SK-N-SH (cell line): ENCODE measurements at regions not wholly inside any gene's neighbourhood (a gene's known extent, or its start where the extent isn't known, plus 50 kb on each side); places are given as distances from the start of the nearest gene placed in this dataset.

Experiments
- CTCF ChIA-PET: fragments of 300-600, 350-600 bp; formaldehyde crosslinking; extraction: SDS; loops from one replicate; lab custom pipeline; 2021; lab: Yijun Ruan, JAX
- POLR2A ChIA-PET: fragments of 350-600 bp; sonication (Branson Sonifier 250); formaldehyde crosslinking; extraction: SDS; loops from one replicate; lab custom pipeline; 2020; ENCODE audit warnings: antibody characterized with exemption, inconsistent platforms; lab: Yijun Ruan, JAX
- DNase-seq: peaks from one replicate; pipeline ENCODE4 v3.0.0; 2012
- H2AFZ ChIP-seq: fragments of 200-600 bp; sonication (generic); 2 replicates; pipeline ENCODE4 v1.8.1; 2016; ENCODE audit warnings: antibody characterized with exemption, mild to moderate bottlenecking, low read depth
- H3F3A ChIP-seq: fragments of 200-600 bp; sonication (generic); replicated peaks from 2 replicates; pipeline ENCODE3; 2016; ENCODE audit warnings: antibody characterized with exemption, mild to moderate bottlenecking; ENCODE audit not compliant: insufficient read depth
- H3K27ac ChIP-seq, 2 experiments: fragments of 200-500 bp in 1 of 2; fragments of 200-600 bp in 1 of 2; sonication (Bioruptor generic) in 1 of 2; sonication (generic), shearing (Covaris generic) in 1 of 2; 2 replicates each; pipeline versions ENCODE4 v1.5.1 to v1.6.1; 2014 to 2016; ENCODE audit warnings: low read depth in 2 of 2, inconsistent platforms in 1 of 2, low read length in 1 of 2, mild to moderate bottlenecking in 1 of 2, mixed read lengths in 1 of 2
- H3K27me3 ChIP-seq: fragments of 200-600 bp; sonication (generic), shearing (Covaris generic); 2 replicates; pipeline ENCODE4 v1.6.1; 2016; ENCODE audit warnings: mixed run types; ENCODE audit not compliant: insufficient read depth
- H3K36me3 ChIP-seq, 2 experiments: fragments of 200-500 bp in 1 of 2; fragments of 200-600 bp in 1 of 2; sonication (Bioruptor generic) in 1 of 2; sonication (generic) in 1 of 2; replicated peaks in 1 of 2; 2 replicates each; pipeline versions ENCODE3 to v1.5.1; 2014 to 2016; ENCODE audit warnings: low read length in 1 of 2, mild to moderate bottlenecking in 1 of 2; ENCODE audit not compliant: insufficient read depth in 2 of 2, control insufficient read depth in 1 of 2
- H3K4me1 ChIP-seq, 2 experiments: fragments of 200-500 bp in 1 of 2; fragments of 200-600 bp in 1 of 2; sonication (Bioruptor generic) in 1 of 2; sonication (generic), shearing (Covaris generic) in 1 of 2; 2 replicates each; pipeline versions ENCODE4 v1.5.1 to v1.6.1; 2014 to 2016; ENCODE audit warnings: low read depth in 1 of 2, low read length in 1 of 2, mixed run types in 1 of 2; ENCODE audit not compliant: insufficient read depth in 2 of 2, control insufficient read depth in 1 of 2
- H3K4me2 ChIP-seq: fragments of 200-600 bp; sonication (generic), shearing (Covaris generic); 2 replicates; pipeline ENCODE4 v1.6.1; 2017; ENCODE audit warnings: mixed run types
- H3K4me3 ChIP-seq, 2 experiments: fragments of 200-500 bp in 1 of 2; fragments of 200-600 bp in 1 of 2; sonication (Bioruptor generic) in 1 of 2; sonication (generic), shearing (Covaris generic) in 1 of 2; 2 replicates each; pipeline versions ENCODE4 v1.5.1 to v1.8.1; 2014 to 2016; ENCODE audit warnings: low read depth in 2 of 2, inconsistent platforms in 1 of 2, low read length in 1 of 2, mild to moderate bottlenecking in 1 of 2, mixed read lengths in 1 of 2, moderate library complexity in 1 of 2
- H3K79me2 ChIP-seq: fragments of 200-600 bp; sonication (generic); 2 replicates; pipeline ENCODE4 v1.8.1; 2017; ENCODE audit warnings: mild to moderate bottlenecking; ENCODE audit not compliant: insufficient read depth
- H3K9ac ChIP-seq: fragments of 200-600 bp; sonication (generic); 2 replicates; pipeline ENCODE4 v1.6.1; 2017; ENCODE audit warnings: mixed run types
- H3K9me2 ChIP-seq: fragments of 200-600 bp; sonication (generic); 2 replicates; pipeline ENCODE4 v1.6.1; 2017; ENCODE audit warnings: mixed run types
- H3K9me3 ChIP-seq: fragments of 200-600 bp; sonication (generic); 2 replicates; pipeline ENCODE4 v1.6.1; 2017; ENCODE audit warnings: mixed run types, mild to moderate bottlenecking, moderate library complexity
- H4K20me1 ChIP-seq: fragments of 200-600 bp; sonication (generic); 2 replicates; pipeline ENCODE4 v1.6.1; 2017; ENCODE audit warnings: mild to moderate bottlenecking, mixed run types; ENCODE audit not compliant: insufficient read depth
- ELF1 ChIP-seq: IDR thresholded peaks from 2 replicates; pipeline ENCODE4 v1.4.0; 2012
- EP300 ChIP-seq, 2 experiments: IDR thresholded peaks; 2 replicates each; pipeline versions ENCODE4 v1.4.0 to v1.6.1; 2012; ENCODE audit warnings: borderline replicate concordance in 1 of 2, low read depth in 1 of 2, low read length in 1 of 2
- FOXJ3 ChIP-seq: sonication (generic); formaldehyde crosslinking; IDR thresholded peaks from 2 replicates; pipeline ENCODE4 v1.5.1; 2020; ENCODE audit warnings: mild to moderate bottlenecking, missing genetic modification reagents
- JUND ChIP-seq: IDR thresholded peaks from 2 replicates; pipeline ENCODE4 v1.4.0; 2012
- RAD21 ChIP-seq: IDR thresholded peaks from 2 replicates; pipeline ENCODE4 v1.6.1; 2012; ENCODE audit warnings: mild to moderate bottlenecking, low read length
- RCOR1 ChIP-seq: fragments of 150-350 bp; IDR thresholded peaks from 2 replicates; pipeline ENCODE4 v1.6.1; 2017; ENCODE audit warnings: antibody characterized with exemption, low read length
- REST ChIP-seq: IDR thresholded peaks from 2 replicates; pipeline ENCODE4 v1.6.1; 2012; ENCODE audit warnings: mild to moderate bottlenecking, low read depth, low read length, moderate library complexity
- USF2 ChIP-seq: fragments of 150-350 bp; IDR thresholded peaks from 2 replicates; pipeline ENCODE4 v1.6.1; 2017; ENCODE audit warnings: antibody characterized with exemption, low read length, low read depth, borderline replicate concordance
- YY1 ChIP-seq: IDR thresholded peaks from 2 replicates; pipeline ENCODE4 v1.4.0; 2012; ENCODE audit warnings: low read depth, mild to moderate bottlenecking
- ZBTB33 ChIP-seq: IDR thresholded peaks from 2 replicates; pipeline ENCODE4 v1.4.0; 2012; ENCODE audit warnings: low read depth, borderline replicate concordance
- WGBS: methylation state at CpG from one replicate; pipeline ENCODE4 v1.1.6; 2017; ENCODE audit warnings: low lambda C conversion rate; 5-methylcytosine and 5-hydroxymethylcytosine counted together
- TF ChIP-seq, protein P1 (sequence below): IDR thresholded peaks from 2 replicates; pipeline ENCODE4 v1.4.0; 2012; ENCODE audit warnings: low read depth

GRCh38 chr12:16984484-16984883 lies 378.5 kb upstream of the LMO3 start:
- no peaks in the 10 kb centered on the region for H4K20me1 ChIP-seq
- no peak for DNase-seq
- no peak overlapping the region for H3K4me2 ChIP-seq
- no peaks in the 10 kb centered on the region for H3K27me3 ChIP-seq
- no peaks in the 10 kb centered on the region for H3K4me1 ChIP-seq
- no peaks in the 10 kb centered on the region for H3K79me2 ChIP-seq
- H3K36me3 ChIP-seq: no peaks in the 10 kb centered on the region
- H3K27ac ChIP-seq: no peak overlapping the region
- CTCF ChIA-PET: no interaction called here
- 24% methylated on average over 3 of the region's 3 CpGs for WGBS
- H3K9me2 ChIP-seq: no peaks in the 10 kb centered on the region
- TF ChIP-seq YY1 (no peak), RCOR1 (no peak)
- H3K4me3 ChIP-seq: no peak overlapping the region
- no peaks in the 10 kb centered on the region for H3F3A ChIP-seq
- POLR2A ChIA-PET: no interaction called here
- H3K9me3 ChIP-seq: no peaks in the 10 kb centered on the region; the same call in 1 of the 2 replicates
- no peak overlapping the region for H3K9ac ChIP-seq
- H2AFZ ChIP-seq: no peak overlapping the region

- Histone ChIP-seq H3F3A (no peaks in the 10 kb centered on the region), H3K4me2 (no peak overlapping the region), H3K79me2 (no peaks in the 10 kb centered on the region), H3K9me3 (peaks cover 21% of the 10 kb centered on the region), H3K27me3 (no peaks in the 10 kb centered on the region), H3K9ac (no peak overlapping the region), H3K9me2 (peaks cover 2% of the 10 kb centered on the region; the same call in 1 of the 2 replicates), H3K36me3 (no peaks in the 10 kb centered on the region), H3K4me1 (no peaks in the 10 kb centered on the region), H3K27ac (no peak overlapping the region), H2AFZ (no peak overlapping the region), H4K20me1 (no peaks in the 10 kb centered on the region), H3K4me3 (no peak overlapping the region)
- ChIA-PET CTCF (no interaction called here), POLR2A (no interaction called here)
- 31% methylated on average over 4 of the region's 5 CpGs for WGBS
- DNase-seq: no peak
- TF ChIP-seq EP300 (IDR thresholded peaks at IDR 0.05; ENCODE audit: borderline replicate concordance in 1 of 2, low read depth in 1 of 2, low read length in 1 of 2) (no peak), JUND (no peak), ZBTB33 (no peak), ELF1 (no peak)
Measured at GRCh38 chr12:16972923-16973770, 367.2 kb upstream of the LMO3 start.

- Histone ChIP-seq H3K27ac (no peak overlapping the region), H3K4me1 (no peaks in the 10 kb centered on the region), H3K9ac (no peak overlapping the region), H4K20me1 (no peaks in the 10 kb centered on the region), H3K27me3 (no peaks in the 10 kb centered on the region), H3K36me3 (no peaks in the 10 kb centered on the region), H3K9me2 (no peaks in the 10 kb centered on the region), H3K4me2 (no peak overlapping the region), H3F3A (no peaks in the 10 kb centered on the region), H3K79me2 (no peaks in the 10 kb centered on the region), H2AFZ (no peak overlapping the region), H3K9me3 (no peaks in the 10 kb centered on the region; the same call in 1 of the 2 replicates), H3K4me3 (no peak overlapping the region)
- DNase-seq: no peak
- WGBS: 50% methylated on average over 2 of the region's 2 CpGs
- TF ChIP-seq RAD21 (no peak), USF2 (no peak), FOXJ3 (CRISPR knock-in tag) (no peak), REST (no peak)
- TF ChIP-seq, protein P1, sequence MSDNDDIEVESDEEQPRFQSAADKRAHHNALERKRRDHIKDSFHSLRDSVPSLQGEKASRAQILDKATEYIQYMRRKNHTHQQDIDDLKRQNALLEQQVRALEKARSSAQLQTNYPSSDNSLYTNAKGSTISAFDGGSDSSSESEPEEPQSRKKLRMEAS: no peak
- ChIA-PET CTCF (no interaction called here), POLR2A (no interaction called here)
Measured at GRCh38 chr12:16962889-16963288, 356.9 kb upstream of the LMO3 start.
